Keratinocyte (primary cell): ENCODE measurements at regions not wholly inside any gene's neighbourhood (a gene's known extent, or its start where the extent isn't known, plus 50 kb on each side); places are given as distances from the start of the nearest gene placed in this dataset.

Experiments
- EZH2 ChIP-seq: IDR thresholded peaks from one replicate; pipeline ENCODE4 v1.6.1; 2012; ENCODE audit warnings: inconsistent platforms, mild to moderate bottlenecking, low read length, moderate library complexity
- TF ChIP-seq, protein P1 (sequence below), 3 experiments: IDR thresholded peaks in 1 of 3; conservative IDR thresholded peaks in 1 of 3; optimal IDR thresholded peaks in 1 of 3; 2 replicates in 2 of 3; 3 replicates in 1 of 3; pipeline versions ENCODE3 to v1.5.1; 2011; ENCODE audit warnings: low read length in 3 of 3, mild to moderate bottlenecking in 3 of 3, moderate library complexity in 2 of 3, control low read depth in 1 of 3, inconsistent platforms in 1 of 3; ENCODE audit not compliant: insufficient read depth in 2 of 3; ENCODE audit errors: extremely low read depth in 1 of 3

DNA sequence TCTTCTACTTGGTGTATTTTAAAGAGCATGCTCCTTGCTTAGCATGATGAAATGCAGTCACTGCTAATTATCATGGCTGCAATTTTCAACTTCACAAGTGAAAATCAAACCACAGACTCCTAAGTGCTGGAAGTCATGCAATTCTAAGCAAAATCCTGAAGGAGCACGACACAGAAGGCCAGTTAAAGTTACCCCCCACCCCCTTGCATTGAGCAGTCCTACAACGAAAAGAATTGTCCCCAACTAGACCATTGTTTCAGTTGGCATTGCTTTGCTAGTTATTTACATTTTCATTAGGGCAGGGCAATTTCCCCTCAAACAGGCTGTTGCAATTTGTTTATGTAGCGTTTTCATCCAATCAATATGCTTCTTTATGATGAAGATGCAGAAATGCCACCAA, 321.2 kb downstream of the PCDH7 start:
- TF ChIP-seq, protein P1, sequence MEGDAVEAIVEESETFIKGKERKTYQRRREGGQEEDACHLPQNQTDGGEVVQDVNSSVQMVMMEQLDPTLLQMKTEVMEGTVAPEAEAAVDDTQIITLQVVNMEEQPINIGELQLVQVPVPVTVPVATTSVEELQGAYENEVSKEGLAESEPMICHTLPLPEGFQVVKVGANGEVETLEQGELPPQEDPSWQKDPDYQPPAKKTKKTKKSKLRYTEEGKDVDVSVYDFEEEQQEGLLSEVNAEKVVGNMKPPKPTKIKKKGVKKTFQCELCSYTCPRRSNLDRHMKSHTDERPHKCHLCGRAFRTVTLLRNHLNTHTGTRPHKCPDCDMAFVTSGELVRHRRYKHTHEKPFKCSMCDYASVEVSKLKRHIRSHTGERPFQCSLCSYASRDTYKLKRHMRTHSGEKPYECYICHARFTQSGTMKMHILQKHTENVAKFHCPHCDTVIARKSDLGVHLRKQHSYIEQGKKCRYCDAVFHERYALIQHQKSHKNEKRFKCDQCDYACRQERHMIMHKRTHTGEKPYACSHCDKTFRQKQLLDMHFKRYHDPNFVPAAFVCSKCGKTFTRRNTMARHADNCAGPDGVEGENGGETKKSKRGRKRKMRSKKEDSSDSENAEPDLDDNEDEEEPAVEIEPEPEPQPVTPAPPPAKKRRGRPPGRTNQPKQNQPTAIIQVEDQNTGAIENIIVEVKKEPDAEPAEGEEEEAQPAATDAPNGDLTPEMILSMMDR (optimal IDR thresholded peaks at IDR 0.05 in 1 of 3, IDR thresholded peaks at IDR 0.05 in 1 of 3, conservative IDR thresholded peaks at IDR 0.05 in 1 of 3; ENCODE audit: extremely low read depth in 1 of 3, insufficient read depth in 2 of 3, low read length in 3 of 3): no peak
- TF ChIP-seq EZH2: no peak
